ENCODE measurements at regions not wholly inside any gene's neighbourhood (a gene's known extent, or its start where the extent isn't known, plus 50 kb on each side); places are given as distances from the start of the nearest gene placed in this dataset.
"Not testable (repeated sequence)": the region's sequence is repeated elsewhere in the genome, so short reads cannot be mapped to it uniquely, and the experiment has no call there.

DNA sequence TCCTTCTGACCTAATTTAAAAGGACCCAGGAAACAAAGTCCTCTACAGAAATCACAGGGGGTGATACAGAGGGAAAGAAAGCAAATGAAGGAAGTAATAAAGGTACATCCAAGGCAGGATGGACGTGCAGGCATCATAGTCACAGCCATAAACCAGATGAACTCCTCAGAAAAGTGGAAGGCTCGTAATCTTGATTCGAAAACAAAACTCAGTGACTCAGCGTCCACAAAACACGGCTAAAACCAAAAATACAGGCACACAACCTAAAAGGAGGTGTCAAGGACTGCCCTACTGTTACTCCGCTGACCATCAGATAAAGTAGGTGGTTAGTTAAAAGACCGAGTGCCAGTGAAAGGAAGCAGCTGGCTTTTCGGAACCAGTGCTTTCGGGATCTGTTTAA lies 81.5 kb downstream of the TRIM69 start:
- not testable (repeated sequence) for DNase-seq

DNA sequence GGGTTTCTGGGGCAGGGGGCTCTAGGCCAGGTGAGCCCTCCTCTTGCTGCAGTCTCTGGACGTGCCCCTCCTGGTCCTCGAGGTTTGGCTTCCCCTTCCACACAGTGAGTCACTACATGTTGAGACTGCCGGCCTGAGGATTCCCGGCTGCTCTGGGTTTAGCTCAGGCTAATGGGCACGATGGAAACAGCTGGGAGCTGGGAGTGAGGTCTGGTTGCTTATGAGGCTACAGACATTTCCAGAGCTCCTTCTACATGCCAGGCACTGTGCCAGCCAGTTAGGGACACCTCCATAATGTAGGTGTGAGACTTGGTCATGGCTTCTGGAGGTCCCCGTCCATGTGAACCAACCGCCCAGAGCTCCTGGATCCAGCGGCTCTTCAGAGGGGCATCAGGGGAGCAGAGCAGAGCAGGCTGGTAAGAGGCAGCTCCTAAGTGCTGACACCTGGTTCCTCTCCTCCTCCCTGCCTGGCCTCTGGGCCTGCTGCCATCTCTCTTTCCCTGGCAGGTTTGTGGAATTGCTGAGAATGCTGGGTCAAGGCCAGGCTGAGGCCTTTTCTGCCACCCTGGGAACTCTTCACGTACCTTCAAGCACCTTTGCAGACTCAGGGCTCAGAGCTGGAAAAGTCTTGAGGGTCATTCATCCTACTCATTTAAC lies 83.1 kb downstream of the TRIM69 start:
- DNase-seq: not testable (repeated sequence)

DNA sequence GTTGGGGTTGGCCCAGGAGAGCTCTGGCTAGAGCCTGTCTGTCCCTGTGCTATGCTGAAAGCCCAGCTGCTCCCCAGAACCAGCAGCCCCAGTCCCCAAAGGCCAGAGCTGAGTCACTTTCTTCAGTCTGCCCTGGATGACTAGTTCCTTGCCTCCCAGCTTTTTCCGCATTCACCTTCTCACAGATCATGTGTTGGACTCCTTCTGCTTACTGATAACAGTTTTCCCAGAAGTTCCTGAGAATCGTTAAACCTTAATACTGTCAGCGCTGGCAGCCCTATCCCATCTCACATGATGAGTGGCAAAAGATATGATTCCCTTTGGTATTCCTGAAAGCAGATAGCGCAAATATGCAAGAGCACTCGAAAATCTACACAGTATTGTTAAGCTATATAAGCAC lies 84.2 kb downstream of the TRIM69 start:
- not testable (repeated sequence) for DNase-seq

DNA sequence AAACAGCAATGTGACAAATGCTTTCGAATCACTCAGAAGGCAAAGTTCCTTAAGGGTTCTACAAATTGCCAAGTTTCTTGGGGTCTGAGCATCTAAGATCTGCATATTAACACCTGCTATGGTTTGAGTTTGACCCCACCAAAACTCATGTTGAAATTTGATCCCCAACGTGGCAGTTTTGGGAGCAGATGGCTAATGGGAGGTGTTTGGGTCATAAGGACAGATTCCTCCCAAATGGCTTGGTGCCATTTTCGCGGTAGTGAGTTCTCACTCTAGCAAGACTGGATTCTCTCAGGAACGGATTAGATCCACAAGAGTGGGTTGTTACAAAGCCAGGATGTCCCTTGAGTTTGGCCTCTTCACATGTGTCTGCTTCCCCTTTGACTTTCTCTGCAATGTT lies 84.6 kb downstream of the TRIM69 start:
- DNase-seq: not testable (repeated sequence)

DNA sequence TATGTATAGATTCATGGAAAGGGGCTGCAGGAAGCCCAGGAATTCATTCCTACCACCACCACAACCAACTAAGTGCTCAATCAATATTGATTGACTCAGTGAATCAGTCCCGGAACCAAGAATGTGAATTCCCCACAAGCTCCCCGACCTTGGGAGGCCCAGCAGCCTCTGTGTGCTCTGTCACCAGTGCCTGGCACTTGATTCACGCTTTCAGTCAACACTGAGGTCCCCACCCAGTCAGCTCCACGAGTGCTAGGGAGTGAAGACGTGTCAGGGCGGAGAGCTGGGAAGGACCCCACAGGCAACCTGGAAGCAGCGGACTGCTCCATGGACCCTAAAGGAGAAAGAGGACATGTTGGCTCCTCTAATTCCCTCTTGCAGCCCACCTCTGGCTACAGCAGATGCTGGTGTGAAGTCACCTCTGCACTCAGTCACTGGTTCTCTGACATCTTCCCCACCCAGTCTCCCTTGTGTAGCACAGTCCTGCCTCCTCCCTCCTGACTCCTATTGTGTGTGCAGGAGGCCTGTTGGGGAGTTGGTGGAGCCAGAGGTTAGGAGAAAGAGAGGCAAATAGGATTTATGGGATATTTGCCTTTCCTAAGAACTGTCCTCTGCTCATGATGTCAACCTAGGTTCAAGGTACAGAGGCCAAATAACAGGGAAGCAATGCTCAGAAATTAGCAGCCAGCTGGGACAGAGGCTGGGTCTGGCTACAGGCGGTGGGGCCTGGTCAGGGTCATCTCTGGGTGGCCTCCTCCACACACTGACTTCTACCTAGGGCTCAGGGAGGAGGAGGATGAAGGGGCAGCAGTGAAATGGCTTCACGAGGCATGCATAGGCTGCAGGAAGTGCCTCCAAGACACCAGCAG lies 88.2 kb downstream of the TRIM69 start:
- DNase-seq: not testable (repeated sequence)

DNA sequence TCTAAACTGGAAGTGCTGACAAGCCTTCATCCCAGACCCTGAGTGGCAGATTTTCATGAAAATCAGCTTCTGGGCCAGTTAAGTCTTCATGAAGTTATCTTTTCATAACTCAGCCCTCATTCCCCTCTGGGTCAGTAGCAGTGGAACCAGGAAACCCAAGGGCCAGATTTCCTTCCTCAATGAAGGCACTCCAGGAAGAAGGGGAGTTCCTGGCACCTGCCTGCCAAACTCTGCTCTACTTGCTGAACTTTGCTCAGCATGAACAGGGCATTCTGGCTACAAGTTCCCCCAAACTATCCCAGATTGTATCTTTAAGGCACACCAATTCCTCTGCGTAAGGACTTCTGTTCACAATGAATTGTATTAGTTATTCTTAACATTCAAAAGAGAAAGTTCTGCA lies 90.3 kb downstream of the TRIM69 start:
- not testable (repeated sequence) for DNase-seq

DNA sequence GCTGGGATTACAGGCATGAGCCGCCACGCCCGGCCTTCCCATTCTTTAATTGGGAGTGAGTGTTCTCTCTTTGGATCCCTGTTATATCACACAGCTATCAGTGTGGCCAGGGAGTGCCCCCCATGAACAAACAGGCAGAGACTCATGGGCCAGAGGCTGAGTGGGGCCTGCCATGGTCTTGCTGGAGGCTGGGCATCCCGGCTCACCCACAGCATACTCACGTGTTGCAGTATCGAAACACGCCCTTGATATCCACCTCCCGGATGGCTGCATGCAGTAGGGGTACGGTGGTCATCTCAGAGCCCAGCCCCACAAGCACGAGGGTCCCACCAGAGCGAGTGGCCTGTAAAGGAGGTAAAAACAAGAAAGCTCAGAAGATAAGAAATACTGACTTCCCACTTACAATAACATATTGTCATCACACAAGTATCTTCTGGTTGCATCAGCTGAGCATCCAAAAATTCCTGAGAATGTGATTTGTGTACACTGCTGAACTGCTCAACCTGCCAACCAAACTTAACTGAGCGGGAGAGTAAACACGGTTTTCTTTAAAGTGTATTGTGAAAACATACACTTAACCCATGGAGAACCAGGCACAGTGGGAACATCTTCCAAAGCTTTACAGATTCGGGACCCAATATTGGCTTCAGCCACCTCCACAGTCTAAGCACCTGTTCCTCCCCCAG lies 92.0 kb downstream of the TRIM69 start:
- DNase-seq: not testable (repeated sequence)

DNA sequence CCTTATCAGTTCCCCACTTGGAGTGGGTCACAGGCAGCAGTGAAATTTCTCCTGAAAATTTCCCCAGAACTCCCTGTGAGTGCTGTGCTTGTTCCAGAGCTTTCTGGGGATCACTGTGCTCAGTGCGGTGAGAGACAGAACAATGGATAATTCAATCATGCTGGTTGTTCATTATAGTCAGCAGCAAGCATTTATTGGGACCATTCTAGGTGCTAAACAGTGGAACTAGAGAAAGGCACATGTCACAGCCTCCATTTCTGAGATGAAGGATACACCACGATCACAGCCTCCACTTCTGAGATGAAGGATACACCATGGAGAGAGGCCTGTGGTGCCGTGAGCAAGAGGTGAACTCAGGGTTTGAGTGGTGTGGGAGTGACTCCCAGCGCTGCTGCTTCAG lies 92.8 kb downstream of the TRIM69 start:
- not testable (repeated sequence) for DNase-seq

DNA sequence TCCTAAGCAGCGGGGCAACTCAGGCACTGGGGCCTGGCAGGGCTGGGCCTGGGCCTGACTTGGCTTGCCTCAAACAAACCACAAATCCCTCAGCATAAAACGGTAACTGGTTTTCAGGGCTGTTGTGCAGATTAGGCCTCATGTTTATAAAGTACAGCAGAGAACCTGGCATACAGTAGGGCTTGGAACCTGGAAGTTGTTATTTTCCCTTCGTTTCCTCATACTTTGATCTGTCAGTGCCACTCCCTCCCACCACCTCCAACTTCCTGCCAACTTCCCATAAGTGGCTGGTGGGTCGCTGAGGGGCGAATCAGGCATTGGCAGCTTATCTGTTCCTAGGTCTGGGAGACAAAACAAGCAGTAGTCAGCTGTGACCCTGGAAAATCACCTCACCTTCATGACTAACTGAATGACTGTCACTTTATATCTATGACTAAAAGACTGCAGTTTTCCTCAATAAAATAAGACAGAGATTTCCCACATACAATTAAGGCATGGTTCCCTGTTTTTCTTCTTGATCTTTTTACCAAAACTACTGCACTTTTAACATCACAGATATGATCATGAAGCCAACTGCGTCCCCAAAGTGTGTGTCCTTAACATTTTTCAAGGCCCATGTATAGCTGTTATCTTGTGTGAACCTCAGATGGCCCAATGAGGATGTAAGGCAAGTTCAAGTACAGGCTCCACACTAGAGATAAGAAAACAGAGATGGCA lies 94.5 kb downstream of the TRIM69 start:
- DNase-seq: not testable (repeated sequence)

DNA sequence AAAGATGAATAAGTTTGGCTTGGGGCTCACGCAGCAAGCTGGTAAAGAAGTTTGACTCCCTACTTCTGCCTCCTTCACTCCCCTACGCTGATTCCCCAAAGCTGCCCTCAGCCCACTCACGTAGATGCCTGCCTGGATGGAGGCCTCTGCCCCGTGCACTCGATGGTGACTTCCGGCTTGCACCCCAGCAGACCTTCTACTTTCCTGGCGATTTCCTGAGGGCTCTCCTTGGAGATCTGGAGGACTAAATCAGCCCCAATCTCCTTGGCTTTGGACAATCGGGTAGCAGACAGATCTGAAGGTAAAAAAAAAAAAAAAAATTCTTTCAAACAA lies 95.0 kb downstream of the TRIM69 start:
- not testable (repeated sequence) for DNase-seq

DNA sequence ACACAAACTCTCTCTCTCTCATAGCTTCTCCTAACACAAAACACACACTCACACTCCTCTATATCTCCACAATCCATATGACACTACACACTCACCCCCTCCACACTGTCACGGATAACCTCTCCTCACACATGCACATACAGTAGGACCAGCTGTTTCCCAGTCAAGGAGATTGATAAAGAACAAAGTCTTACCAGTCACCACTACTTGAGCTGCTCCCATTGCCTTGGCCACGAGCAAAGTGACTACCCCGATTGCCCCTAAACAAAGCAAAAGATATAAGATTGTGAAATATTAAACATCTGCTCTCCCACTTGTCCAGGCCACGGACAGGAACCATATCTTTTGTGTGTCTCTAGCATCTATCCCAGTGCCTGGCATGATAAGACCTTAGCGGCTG lies 95.8 kb downstream of the TRIM69 start:
- DNase-seq: not testable (repeated sequence)

DNA sequence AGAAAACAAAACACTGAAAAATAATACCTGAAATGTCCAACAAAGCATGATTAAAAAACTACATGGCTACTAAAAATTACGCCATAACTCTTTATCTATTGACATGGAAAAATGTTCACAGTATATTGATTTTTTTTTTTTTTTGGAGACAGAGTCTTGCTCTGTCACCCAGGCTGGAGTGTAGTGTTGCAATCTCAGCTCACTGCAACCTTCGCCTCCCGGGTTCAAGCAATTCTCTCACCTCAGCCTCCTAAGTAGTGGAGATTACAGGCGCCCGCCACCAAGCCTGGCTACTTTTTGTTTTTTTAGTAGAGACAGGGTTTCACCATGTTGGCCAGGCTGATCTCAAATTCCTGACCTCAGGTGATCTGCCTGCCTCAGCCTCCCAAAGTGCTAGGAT lies 96.8 kb downstream of the TRIM69 start:
- DNase-seq: not testable (repeated sequence)

DNA sequence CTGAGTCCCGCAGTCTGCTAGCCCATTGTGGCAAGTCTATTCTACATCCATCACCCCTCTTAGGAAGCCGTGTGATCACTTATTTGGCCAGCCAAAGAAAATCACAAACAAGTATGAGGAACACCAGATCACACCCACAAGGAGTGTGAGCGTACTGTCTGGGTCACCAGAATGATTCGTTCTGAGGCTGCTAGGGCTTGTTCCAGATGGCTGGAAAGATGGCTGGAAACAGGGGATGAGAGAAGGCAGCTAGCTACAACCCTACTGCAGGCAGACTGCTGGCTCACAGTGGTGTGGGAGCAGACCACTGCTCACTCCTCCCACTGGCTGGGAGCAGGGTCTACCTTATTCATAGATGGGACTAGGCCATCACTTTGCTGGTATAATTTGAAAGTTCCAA lies 97.4 kb downstream of the TRIM69 start:
- DNase-seq: not testable (repeated sequence)

DNA sequence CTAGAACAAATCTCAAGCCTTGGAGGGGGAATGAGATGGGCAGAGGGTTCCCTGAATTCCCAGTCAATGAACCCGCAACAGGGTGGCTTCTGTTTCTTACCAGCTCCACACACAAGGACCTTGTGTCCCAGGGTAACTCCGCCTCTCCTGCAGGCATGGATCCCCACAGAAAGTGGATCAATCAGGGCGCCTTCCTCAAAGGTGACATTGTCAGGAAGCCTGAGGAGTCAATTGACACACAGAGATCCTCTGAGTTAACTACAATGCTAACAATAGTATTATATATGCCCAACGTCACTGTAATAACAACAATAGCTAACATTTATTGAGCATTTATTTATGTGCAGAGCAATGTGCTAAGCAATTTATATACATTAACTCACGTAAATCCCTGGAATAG lies 98.8 kb downstream of the TRIM69 start:
- not testable (repeated sequence) for DNase-seq

DNA sequence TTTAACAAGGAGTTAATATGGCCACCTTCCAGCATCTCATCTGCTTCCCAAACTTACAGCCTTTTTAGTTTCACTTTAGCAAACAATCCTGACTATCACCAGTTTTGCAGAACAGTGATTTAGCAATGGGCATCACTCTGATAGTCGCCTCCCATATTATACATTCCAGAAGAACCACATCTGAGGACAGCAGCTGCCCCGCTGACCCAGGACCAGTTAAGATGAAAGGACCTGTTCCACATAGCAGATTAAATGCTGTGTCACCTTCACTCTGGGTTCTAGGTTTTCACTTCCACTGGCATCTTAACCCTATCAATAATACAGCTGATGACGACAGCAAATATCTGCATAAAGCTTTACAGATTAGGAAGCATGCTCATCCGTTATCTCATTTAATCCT lies 99.8 kb downstream of the TRIM69 start:
- DNase-seq: no peak

DNA sequence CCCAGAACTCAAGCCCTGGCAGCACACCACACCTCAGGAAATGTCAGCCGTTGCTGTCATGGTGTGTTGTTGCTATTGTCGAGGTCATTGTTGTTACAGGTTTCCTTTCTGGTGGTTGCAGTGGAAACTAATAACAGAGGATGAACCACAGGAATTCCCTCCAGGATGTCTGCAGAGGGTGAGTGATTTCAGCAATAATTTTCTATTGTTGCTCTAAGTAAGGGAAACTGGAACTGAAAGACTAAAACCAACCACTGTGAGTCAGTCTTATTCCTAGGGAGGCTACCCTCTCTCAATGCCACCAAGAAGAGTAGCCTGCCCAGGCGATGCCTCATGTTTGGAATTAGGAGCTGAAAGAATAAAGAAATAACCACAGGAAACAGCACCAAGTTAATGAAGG lies 102.6 kb downstream of the TRIM69 start:
- not testable (repeated sequence) for DNase-seq

DNA sequence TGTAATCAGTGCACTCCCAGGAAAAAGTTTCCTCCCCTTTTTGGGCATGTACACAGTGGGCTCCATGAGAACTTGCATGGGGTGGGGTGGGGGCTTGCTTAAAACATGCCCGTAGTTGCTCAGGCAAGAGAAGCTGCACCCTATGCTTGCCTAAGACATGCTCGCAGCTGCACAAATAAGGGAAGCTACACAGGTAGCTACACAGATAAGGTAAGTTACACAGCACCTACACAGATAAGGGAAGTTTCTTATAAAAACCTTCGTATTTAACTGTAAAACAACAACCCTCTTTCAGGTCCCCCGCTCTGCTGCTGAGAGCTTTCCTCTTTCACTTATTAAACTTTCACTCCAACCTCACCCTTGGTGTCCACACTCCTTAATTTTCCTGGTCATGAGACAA lies 105.4 kb downstream of the TRIM69 start:
- not testable (repeated sequence) for DNase-seq

DNA sequence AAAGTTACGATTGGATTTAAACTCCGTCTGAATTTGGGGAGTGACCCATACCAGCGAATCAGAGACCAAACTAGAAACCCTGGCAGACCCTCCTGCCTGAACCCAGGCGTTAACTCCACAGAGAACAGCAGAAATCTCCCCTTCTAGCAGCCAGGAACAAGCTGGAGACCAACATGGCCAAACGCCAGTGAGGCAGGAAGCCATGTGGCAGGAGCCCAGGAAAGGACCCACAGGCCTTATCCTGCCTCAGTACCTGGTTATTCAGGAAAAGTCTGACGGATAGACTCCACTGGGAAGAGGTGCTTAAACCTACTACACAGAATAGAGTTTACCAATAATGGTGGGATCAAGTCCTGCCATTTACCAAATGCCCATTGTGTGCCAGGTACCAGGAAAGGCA lies 106.6 kb downstream of the TRIM69 start:
- not testable (repeated sequence) for DNase-seq

DNA sequence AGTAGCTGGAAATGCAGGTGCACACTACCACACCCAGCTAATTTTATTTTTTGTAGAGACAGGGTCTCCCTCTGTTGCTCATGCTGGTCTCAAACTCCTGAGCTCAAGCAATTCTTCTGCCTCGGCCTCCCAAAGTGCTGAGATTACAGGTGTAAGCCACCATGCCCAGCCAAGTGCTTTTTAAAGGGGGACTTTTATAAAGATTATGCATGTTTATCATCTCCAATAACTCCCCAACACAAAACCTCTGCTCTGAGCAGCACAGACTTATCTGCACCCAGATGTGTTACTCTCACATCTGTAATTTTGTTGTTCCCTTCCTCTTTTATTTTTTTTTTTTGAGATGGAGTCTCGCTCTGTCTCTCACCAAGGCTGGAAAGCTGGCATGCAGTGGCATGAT lies 108.6 kb downstream of the TRIM69 start:
- DNase-seq: not testable (repeated sequence)

DNA sequence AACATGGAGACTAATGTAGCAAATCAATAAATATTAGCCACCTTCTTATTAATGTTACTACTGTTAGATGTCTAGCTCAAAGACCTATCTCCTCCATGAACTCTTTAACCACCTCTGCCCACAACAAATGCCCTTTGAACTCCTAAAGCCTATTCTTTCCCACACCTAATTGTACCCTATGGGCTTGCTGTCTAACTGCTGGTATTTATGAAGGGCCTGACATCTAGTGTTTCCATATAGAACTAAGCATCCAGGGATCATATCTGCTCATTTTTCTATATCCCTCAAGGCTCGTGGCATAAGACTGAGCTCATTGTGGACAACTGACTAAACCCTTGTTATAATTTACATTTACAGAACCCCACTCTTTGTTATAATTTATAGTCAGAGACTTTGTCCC lies 109.8 kb downstream of the TRIM69 start:
- DNase-seq: not testable (repeated sequence)

DNA sequence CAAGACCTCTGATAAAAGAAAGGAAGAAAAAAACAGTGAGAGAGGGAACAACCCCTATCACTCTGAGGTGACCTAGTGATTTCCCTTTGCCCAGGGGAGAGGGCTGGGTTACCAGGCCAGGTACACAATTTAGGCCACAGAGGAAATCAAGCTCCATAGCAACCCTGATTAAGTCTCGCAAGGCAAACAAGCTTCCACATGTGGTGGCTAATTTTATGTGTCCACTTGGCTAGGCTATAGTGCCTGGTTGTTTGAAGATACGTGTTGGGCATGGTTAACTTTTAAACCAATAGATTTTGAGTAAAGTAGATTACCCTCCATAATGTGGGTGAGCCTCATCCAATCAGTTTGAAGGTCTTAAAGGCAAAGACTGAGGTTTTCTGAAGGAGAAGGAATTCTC lies 108.9 kb upstream of the TERB2 start:
- not testable (repeated sequence) for DNase-seq

DNA sequence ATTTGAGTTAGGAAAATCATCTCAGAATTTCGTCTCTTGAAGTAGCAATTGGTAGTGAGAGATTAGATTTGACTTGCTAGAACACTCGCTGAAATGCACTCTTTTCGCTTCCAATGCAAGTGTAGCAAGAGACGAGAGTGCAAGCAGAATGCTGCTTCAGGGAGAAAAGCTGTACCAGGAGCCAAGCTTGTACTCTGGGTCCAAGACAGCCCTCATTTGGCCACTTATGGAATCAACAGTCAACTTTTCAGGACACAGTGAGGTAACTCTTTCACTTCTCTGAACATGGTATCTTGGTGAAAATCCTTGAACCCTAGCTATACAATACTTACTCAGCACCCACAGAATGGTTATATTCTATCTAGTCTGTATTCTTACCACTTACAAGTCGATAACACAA lies 107.6 kb upstream of the TERB2 start:
- DNase-seq: not testable (repeated sequence)
